ENCODE measurements at regions not wholly inside any gene's neighbourhood (a gene's known extent, or its start where the extent isn't known, plus 50 kb on each side); places are given as distances from the start of the nearest gene placed in this dataset.

DNA sequence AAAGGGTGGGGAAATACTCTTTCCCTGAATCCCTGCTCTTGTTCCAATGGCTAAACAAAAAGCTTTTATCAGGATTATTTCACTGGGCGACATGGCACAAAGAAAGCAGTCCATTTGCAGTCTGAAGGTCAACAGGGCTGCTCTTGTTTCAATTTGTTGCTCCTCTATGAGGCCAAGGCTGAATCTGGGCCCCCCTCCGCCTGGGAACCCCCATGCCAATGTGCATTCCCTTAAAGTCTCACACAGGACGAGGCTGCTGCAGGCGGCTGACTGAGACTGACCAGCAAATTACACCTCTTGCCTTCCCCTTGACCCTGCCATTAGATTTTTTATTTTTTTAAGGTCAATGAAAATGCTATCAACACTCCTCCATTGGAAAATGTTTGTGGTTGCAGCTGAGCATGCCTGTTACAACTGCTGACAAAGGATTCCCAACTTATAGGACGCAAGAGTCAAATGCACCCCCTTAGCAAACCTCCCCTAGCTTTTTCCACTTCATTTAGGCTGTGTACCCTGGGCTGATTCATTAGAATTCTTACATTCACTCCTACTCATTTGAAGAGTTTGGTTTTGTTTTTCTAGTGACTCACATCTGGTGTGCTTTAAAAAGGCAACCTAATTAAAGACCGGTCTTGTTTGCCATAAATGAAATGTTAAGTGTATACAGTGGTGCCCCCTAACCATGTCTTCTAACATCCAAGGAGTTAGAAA lies 60.8 kb upstream of the ARHGEF3 start:
- Histone ChIP-seq H3K27ac (no peak overlapping the region), H3K4me3 (no peak overlapping the region)
- DNase-seq (ENCODE audit: low spot score), result peak; percentile 9
- TF ChIP-seq, protein P1, sequence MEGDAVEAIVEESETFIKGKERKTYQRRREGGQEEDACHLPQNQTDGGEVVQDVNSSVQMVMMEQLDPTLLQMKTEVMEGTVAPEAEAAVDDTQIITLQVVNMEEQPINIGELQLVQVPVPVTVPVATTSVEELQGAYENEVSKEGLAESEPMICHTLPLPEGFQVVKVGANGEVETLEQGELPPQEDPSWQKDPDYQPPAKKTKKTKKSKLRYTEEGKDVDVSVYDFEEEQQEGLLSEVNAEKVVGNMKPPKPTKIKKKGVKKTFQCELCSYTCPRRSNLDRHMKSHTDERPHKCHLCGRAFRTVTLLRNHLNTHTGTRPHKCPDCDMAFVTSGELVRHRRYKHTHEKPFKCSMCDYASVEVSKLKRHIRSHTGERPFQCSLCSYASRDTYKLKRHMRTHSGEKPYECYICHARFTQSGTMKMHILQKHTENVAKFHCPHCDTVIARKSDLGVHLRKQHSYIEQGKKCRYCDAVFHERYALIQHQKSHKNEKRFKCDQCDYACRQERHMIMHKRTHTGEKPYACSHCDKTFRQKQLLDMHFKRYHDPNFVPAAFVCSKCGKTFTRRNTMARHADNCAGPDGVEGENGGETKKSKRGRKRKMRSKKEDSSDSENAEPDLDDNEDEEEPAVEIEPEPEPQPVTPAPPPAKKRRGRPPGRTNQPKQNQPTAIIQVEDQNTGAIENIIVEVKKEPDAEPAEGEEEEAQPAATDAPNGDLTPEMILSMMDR (IDR thresholded peaks at IDR 0.05), result no peak

DNA sequence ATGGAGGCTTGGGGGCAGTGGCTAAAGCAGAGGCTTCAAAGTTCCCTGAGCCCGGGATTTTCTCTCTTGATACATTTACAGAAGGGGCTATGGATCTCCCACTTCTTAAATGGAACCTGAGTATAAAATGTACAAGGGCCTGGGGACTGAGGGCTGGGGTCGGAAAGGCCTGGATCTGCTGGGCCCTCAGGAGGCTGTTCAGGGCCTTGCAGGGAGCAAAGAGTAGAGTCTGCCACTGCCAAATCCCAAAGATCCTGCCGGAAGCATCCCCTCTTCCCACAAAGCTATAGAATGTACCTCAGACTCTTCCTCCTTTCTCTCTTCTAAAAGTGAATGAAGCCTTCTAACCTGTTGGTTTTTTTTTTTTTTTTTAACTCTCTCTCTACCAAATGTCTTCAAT lies 59.8 kb upstream of the ARHGEF3 start:
- peak; percentile 16 for DNase-seq (ENCODE audit: low spot score)
- H3K4me3 ChIP-seq, result no peak overlapping the region
- H3K27ac ChIP-seq, result no peak overlapping the region
- TF ChIP-seq, protein P1 (IDR thresholded peaks at IDR 0.05), result no peak

DNA sequence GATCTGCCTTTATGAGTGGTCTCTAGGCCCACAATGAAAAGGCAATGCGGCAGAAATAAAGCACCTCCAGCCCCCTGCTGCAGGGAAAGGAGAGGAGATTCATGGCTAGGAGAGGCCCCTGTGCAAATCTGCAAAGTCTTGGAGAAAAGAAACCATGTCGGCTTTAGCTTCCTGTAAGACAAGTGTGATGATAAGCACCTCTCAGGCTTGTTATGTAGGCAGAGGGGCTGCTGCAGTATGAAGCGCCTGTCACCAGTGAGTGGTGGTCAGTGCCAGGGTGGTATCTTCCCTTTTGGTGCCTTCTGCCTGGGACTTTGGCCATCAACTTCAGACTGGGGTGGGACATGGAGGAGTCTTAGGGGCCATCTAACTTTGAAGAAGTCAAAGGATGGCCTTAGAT lies 59.2 kb upstream of the ARHGEF3 start:
- H3K27ac ChIP-seq, result no peak overlapping the region
- TF ChIP-seq, protein P1 (IDR thresholded peaks at IDR 0.05), result no peak
- DNase-seq (ENCODE audit: low spot score), result no peak

DNA sequence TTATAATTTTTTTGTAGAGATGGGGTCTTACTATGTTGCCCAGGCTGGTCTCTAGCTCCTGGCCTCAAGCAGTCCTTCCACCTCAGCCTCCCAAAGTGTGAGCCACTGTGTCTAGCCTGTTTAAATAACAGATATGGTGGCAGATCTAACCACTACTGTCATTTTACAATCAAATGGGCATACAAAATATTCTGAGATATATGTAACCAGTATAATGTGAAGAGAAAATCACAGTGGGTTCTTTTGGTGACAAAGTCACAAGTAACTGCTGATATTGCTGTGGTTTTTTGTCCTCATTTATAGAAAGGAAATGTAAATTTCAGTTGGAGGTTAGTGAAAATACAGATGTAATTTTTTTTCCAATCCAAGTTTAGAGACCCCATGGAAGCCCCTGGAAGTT lies 58.6 kb upstream of the ARHGEF3 start:
- no peak for DNase-seq (ENCODE audit: low spot score)
- H3K27ac ChIP-seq, result no peak overlapping the region
- TF ChIP-seq, protein P1 (IDR thresholded peaks at IDR 0.05), result no peak
- no peak overlapping the region for H3K4me3 ChIP-seq

More for the DNA sequence above, 59.2 kb upstream of the ARHGEF3 start:
- H3K4me3 ChIP-seq, result no peak overlapping the region

DNA sequence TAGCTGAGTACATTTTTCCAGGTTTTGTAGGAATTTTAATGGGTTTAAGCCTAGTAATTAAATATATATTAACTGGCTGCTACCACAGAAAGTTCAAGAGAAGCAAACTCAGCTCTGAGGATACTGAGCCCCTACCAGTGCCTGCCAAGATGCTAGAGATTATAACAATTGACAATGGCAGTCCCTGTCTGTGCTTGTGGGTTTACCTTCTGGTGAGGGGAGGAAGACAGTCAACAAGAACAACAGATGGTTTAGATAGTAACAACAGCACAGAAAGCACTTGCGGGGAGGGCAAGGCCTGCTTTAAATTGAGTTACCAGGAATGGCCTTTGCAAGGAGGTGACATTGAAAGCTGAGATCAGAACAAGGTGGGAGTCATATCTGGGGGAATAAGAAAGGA lies 56.6 kb upstream of the ARHGEF3 start:
- Histone ChIP-seq H3K27ac (no peak overlapping the region), H3K4me3 (no peak overlapping the region)
- TF ChIP-seq, protein P1 (IDR thresholded peaks at IDR 0.05), result no peak
- no peak for DNase-seq (ENCODE audit: low spot score)

DNA sequence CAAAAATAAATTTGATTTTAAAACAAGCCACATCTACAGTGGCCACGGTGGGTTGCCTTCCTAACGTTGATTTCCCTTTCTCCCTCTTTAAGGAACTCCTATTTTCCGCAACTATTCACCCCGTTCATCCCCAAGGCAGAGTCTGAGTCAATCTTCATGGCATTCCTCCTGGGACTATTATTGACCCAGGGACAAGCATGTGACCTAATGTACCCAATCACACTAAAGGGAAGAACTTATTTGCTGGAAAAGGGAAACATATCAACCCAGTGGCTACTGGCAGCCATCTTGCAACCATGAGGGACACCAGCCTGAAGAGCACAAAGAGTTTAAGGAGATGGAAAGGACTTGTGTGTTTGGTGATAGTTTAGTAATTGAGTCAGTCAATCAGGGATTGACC lies 55.4 kb upstream of the ARHGEF3 start:
- Histone ChIP-seq H3K4me3 (no peak overlapping the region), H3K27ac (no peak overlapping the region)
- TF ChIP-seq, protein P1 (IDR thresholded peaks at IDR 0.05), result no peak
- no peak for DNase-seq (ENCODE audit: low spot score)

DNA sequence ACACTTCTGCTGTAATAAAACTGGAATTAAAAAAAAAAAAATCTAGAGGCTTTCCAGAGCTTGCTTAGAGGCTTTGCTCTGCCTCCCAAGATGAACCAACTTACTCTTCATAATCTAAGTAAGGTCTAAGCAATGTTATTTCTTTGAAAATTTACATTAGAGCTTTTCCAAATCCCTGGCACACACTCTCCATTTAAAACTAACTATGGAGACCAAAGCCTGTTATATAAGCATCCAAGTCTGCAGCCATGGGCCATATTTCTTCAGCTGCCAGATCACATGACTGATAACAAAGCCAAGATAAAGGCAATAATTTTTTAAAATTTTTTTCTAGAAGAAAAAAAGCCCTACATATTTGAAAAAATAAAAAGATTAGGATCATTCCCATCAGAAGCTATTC lies 55.0 kb upstream of the ARHGEF3 start:
- TF ChIP-seq, protein P1 (IDR thresholded peaks at IDR 0.05), result no peak
- Histone ChIP-seq H3K4me3 (no peak overlapping the region), H3K27ac (no peak overlapping the region)
- no peak for DNase-seq (ENCODE audit: low spot score)
